ENCODE measurements at regions not wholly inside any gene's neighbourhood (a gene's known extent, or its start where the extent isn't known, plus 50 kb on each side); places are given as distances from the start of the nearest gene placed in this dataset.
"Not testable (repeated sequence)": the region's sequence is repeated elsewhere in the genome, so short reads cannot be mapped to it uniquely, and the experiment has no call there.

DNA sequence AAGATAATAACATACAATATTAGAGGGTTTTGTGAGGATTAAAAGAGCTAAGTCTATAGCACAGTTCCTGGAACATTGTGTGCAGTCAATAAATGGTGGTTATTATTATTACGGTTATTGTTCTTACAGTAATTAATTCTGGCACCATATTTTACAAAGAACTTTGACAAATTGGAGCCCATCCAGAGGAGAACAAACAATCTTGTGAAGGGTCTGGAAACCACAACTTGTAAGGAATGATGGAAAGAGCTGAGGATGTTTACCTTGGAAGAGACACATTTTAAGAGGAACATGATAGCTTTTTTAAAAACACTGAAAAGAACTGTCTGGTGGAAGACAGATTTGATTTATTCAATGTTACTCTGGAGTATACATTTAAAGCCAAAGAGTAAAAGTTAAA, 150.5 kb upstream of the KRR1 start:
- no peak for TF ChIP-seq POLR2A (IDR thresholded peaks at IDR 0.05; ENCODE audit: low read depth, low read length)
- no peak for TF ChIP-seq POLR2AphosphoS5 (IDR thresholded peaks at IDR 0.05; ENCODE audit: low read depth, low read length)
- TF ChIP-seq TAF1 (IDR thresholded peaks at IDR 0.05; ENCODE audit: borderline replicate concordance, low read depth, low read length): no peak
- DNase-seq (ENCODE audit: insufficient read length) (no peak), FAIRE-seq (no peak)

DNA sequence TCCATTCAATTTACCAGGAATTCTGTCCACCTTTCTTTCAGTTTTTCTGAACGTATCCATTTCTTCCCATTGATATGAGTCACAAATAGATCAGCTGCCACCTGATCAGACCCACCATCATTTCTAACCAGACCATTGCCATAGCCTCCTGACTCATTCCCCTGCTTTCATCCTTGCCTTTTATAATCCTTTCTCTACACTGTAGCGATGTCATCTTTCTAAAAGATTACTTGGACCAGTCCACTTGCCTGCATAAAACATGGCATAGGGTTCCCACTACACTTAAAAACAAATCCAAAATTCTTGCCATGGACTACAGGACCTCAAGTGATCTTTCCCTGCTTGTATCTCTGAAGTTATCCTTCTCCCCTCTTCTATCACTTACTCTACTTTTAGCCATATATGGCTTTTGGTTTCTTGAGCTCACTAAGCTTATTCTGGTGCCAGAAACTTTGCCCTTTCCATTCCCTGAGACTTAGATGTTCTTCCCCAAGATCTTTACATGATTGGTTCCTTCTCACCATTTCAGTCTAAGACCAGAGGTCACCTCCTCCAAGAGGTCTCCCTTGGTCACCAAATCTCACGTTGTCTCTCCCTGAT, 149.5 kb upstream of the KRR1 start:
- no peak for DNase-seq (ENCODE audit: insufficient read length)
- TF ChIP-seq POLR2AphosphoS5 (IDR thresholded peaks at IDR 0.05; ENCODE audit: low read depth, low read length) (no peak), TAF1 (IDR thresholded peaks at IDR 0.05; ENCODE audit: borderline replicate concordance, low read depth, low read length) (no peak), POLR2A (IDR thresholded peaks at IDR 0.05; ENCODE audit: low read depth, low read length) (no peak)
- no peak for FAIRE-seq

DNA sequence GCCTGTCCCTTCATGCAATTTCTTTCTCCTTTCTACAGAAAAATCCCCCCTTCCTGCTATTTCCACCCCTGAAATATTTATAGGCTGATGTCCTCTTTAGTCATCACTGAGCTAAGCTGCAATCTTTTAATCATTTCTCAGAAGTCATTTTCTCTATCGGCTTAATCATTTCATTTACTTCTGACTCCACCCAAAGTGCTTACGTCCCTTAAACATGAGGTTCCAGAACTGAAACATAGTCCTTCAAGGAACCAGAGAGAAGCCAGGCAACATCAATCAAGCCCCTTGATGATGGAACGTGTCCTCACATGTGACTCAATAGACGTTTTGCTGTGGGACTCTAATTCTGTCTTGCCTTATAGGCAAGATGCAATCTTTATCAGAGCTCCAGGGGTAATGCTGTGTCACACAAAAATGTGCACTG, 148.7 kb upstream of the KRR1 start:
- FAIRE-seq (no peak), DNase-seq (ENCODE audit: insufficient read length) (no peak)
- TF ChIP-seq POLR2A (IDR thresholded peaks at IDR 0.05; ENCODE audit: low read depth, low read length) (no peak), TAF1 (IDR thresholded peaks at IDR 0.05; ENCODE audit: borderline replicate concordance, low read depth, low read length) (no peak), POLR2AphosphoS5 (IDR thresholded peaks at IDR 0.05; ENCODE audit: low read depth, low read length) (no peak)

DNA sequence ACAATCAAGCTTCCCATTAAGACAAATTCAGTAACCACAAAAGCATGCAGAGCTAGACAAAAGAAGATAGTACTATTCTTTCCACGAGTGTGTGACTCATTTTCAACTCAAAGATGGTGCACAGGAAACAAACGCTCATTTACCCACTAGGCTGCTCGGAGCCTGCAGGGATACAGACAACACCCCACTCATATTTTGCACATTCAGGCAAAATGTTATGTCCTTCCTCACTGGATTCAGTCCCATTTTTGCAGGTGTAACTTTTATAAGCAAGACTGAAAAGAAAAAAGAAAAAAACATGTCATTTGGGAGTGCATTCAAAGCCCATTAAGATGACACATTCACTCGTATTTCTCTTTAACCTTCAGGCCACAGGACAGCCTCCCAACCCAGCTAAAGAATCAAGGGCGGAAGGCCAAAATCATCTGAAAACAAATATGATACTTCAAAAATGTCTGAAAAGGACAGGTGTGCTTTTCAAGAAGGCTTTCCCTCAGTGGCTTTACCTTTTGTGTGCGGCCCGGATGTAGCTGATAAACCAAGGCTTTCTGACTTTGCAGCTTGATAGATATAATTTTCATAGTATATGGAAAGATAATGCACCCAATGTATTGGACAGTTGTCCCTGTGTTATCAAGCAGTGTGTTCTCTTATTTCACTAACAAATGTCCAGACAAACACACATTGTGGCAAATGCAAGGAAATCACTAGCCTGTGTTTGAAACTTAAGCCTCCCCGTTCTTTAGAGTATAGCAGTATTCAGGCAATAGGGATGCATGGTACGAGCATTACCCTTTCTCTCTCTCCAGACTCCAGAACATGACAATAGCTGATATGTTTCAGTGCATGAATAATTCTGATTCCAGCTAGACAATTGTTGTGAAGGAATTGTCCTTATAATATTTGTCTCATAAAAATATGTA, 147.8 kb upstream of the KRR1 start:
- no peak for FAIRE-seq
- DNase-seq (ENCODE audit: insufficient read length): no peak
- TF ChIP-seq TAF1 (IDR thresholded peaks at IDR 0.05; ENCODE audit: borderline replicate concordance, low read depth, low read length): no peak
- TF ChIP-seq POLR2A (IDR thresholded peaks at IDR 0.05; ENCODE audit: low read depth, low read length): no peak
- TF ChIP-seq POLR2AphosphoS5 (IDR thresholded peaks at IDR 0.05; ENCODE audit: low read depth, low read length): no peak

- FAIRE-seq: no peak
- no peak for DNase-seq (ENCODE audit: insufficient read length)
- no peak for TF ChIP-seq TAF1 (IDR thresholded peaks at IDR 0.05; ENCODE audit: borderline replicate concordance, low read depth, low read length)
- no peak for TF ChIP-seq POLR2A (IDR thresholded peaks at IDR 0.05; ENCODE audit: low read depth, low read length)
- TF ChIP-seq POLR2AphosphoS5 (IDR thresholded peaks at IDR 0.05; ENCODE audit: low read depth, low read length): no peak
These were observed 146.9 kb upstream of the KRR1 start for GRCh38 chr12:75658286-75658685.

GRCh38 chr12:75657831-75658230, 146.4 kb upstream of the KRR1 start:
- DNase-seq (ENCODE audit: insufficient read length) (no peak), FAIRE-seq (no peak)
- TF ChIP-seq TAF1 (IDR thresholded peaks at IDR 0.05; ENCODE audit: borderline replicate concordance, low read depth, low read length) (no peak), POLR2A (IDR thresholded peaks at IDR 0.05; ENCODE audit: low read depth, low read length) (no peak), POLR2AphosphoS5 (IDR thresholded peaks at IDR 0.05; ENCODE audit: low read depth, low read length) (no peak)

- not testable (repeated sequence) for FAIRE-seq; DNase-seq (ENCODE audit: insufficient read length)
These were observed 145.9 kb upstream of the KRR1 start for GRCh38 chr12:75657354-75657753.

- DNase-seq (ENCODE audit: insufficient read length) (no peak), FAIRE-seq (no peak)
- no peak for TF ChIP-seq TAF1 (IDR thresholded peaks at IDR 0.05; ENCODE audit: borderline replicate concordance, low read depth, low read length)
- no peak for TF ChIP-seq POLR2A (IDR thresholded peaks at IDR 0.05; ENCODE audit: low read depth, low read length)
- TF ChIP-seq POLR2AphosphoS5 (IDR thresholded peaks at IDR 0.05; ENCODE audit: low read depth, low read length): no peak
These were observed 145.2 kb upstream of the KRR1 start for GRCh38 chr12:75656648-75657047.

- DNase-seq (ENCODE audit: insufficient read length): no peak
- FAIRE-seq: no peak
- TF ChIP-seq POLR2A (IDR thresholded peaks at IDR 0.05; ENCODE audit: low read depth, low read length) (no peak), POLR2AphosphoS5 (IDR thresholded peaks at IDR 0.05; ENCODE audit: low read depth, low read length) (no peak), TAF1 (IDR thresholded peaks at IDR 0.05; ENCODE audit: borderline replicate concordance, low read depth, low read length) (no peak)
These were observed 144.8 kb upstream of the KRR1 start for GRCh38 chr12:75656210-75656609.

DNA sequence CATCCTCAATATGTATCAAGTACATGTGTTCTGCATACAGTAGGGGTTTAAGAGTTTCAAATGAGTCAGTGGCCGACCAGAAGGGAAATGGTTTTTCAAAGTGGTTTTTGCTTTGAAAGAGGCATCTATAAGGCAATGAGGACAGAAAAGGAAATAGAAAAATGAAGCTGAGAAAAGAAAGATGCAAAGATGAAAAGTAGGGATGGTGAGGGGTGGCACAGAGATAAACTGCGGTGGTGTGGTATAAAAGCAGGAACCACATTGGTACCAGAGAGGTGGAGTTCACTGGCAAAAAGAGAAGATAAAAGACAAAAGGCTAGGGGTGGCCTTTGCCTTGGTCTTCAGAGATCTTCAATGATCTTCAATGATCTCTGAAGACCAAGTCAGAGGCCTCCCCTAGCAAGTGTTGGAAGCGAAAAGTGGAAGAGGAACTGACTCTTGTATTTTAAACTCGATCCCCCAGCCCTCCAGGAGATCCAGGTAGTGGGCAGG, 144.0 kb upstream of the KRR1 start:
- no peak for TF ChIP-seq POLR2A (IDR thresholded peaks at IDR 0.05; ENCODE audit: low read depth, low read length)
- TF ChIP-seq TAF1 (IDR thresholded peaks at IDR 0.05; ENCODE audit: borderline replicate concordance, low read depth, low read length): no peak
- TF ChIP-seq POLR2AphosphoS5 (IDR thresholded peaks at IDR 0.05; ENCODE audit: low read depth, low read length): no peak
- FAIRE-seq: no peak
- DNase-seq (ENCODE audit: insufficient read length): no peak

DNA sequence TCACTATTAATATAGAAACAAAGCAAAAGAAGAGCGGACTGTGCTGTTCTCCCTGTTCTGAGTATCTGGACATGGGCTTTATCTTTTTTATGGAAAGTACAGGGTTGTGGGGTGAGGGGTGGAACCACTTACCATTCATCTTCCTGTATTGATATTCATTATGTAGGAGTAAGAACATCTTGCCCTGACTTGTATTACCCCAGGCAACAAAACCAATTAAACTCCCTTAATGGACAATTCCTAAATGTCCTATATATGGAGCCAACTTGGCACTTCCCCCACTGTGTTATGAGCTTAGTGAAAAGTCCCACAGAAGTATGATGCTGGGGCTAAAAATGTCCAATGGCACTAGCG, 139.9 kb upstream of the KRR1 start:
- DNase-seq (ENCODE audit: insufficient read length): no peak
- no peak for TF ChIP-seq POLR2AphosphoS5 (IDR thresholded peaks at IDR 0.05; ENCODE audit: low read depth, low read length)
- no peak for TF ChIP-seq TAF1 (IDR thresholded peaks at IDR 0.05; ENCODE audit: borderline replicate concordance, low read depth, low read length)
- TF ChIP-seq POLR2A (IDR thresholded peaks at IDR 0.05; ENCODE audit: low read depth, low read length): no peak
- no peak for FAIRE-seq

All from GM12892 (cell line).